ENCODE measurements at regions not wholly inside any gene's neighbourhood (a gene's known extent, or its start where the extent isn't known, plus 50 kb on each side); places are given as distances from the start of the nearest gene placed in this dataset.
A peak's percentile ranks its signal among the peaks of the same experiment; 100 is the strongest.

GRCh38 chr5:58241389-58241788 lies 218.5 kb downstream of the PLK2 start:
- Histone ChIP-seq H3K27me3 (ENCODE audit: insufficient read depth, low read length, poor library complexity, severe bottlenecking) (no peaks in the 10 kb centered on the region), H3K4me1 (ENCODE audit: insufficient read depth, low read length) (no peaks in the 10 kb centered on the region), H3K36me3 (ENCODE audit: insufficient read depth, low read length) (no peaks in the 10 kb centered on the region), H3K9me3 (ENCODE audit: low read length) (no peaks in the 10 kb centered on the region), H3K27ac (ENCODE audit: low read depth, low read length) (no peak overlapping the region), H3K4me3 (ENCODE audit: low read length) (no peak overlapping the region)
- ChIA-PET CTCF (no interaction called here), POLR2A (no interaction called here)
- no peak overlapping the region for H3K27ac Mint-ChIP-seq
- no peak for DNase-seq
- H3K4me3 Mint-ChIP-seq = no peak overlapping the region
- H3K27me3 Mint-ChIP-seq = peaks cover 0 to 2% of the 10 kb centered on the region in 2 donors
- H3K9me3 Mint-ChIP-seq = peaks cover 0 to 3% (median 0%) of the 10 kb centered on the region in 5 donors
- no peaks in the 10 kb centered on the region for H3K36me3 Mint-ChIP-seq
- no peaks in the 10 kb centered on the region for H3K4me1 Mint-ChIP-seq

- Histone ChIP-seq H3K27me3 (ENCODE audit: insufficient read depth, low read length, poor library complexity, severe bottlenecking) (no peaks in the 10 kb centered on the region), H3K4me3 (ENCODE audit: low read length) (no peak overlapping the region), H3K4me1 (ENCODE audit: insufficient read depth, low read length) (no peaks in the 10 kb centered on the region), H3K27ac (ENCODE audit: low read depth, low read length) (no peak overlapping the region), H3K9me3 (ENCODE audit: low read length) (no peaks in the 10 kb centered on the region), H3K36me3 (ENCODE audit: insufficient read depth, low read length) (no peaks in the 10 kb centered on the region)
- no peaks in the 10 kb centered on the region for H3K4me1 Mint-ChIP-seq
- ChIA-PET CTCF (no interaction called here), POLR2A (no interaction called here)
- no peaks in the 10 kb centered on the region for H3K36me3 Mint-ChIP-seq
- H3K4me3 Mint-ChIP-seq = no peak overlapping the region
- no peak overlapping the region for H3K27ac Mint-ChIP-seq
- DNase-seq = no peak
- peaks cover 0 to 2% of the 10 kb centered on the region in 2 donors for H3K27me3 Mint-ChIP-seq
- H3K9me3 Mint-ChIP-seq = peaks cover 0 to 3% (median 0%) of the 10 kb centered on the region in 5 donors
These were observed 219.6 kb downstream of the PLK2 start for GRCh38 chr5:58240322-58240721.

GRCh38 chr5:58239731-58240130 lies 220.2 kb downstream of the PLK2 start:
- H3K36me3 Mint-ChIP-seq = no peaks in the 10 kb centered on the region

GRCh38 chr5:58239045-58239444 lies 220.8 kb downstream of the PLK2 start:
- H3K4me1 ChIP-seq (ENCODE audit: insufficient read depth, low read length) = no peaks in the 10 kb centered on the region
- ChIA-PET CTCF (no interaction called here), POLR2A (no interaction called here)
- Mint-ChIP-seq H3K36me3 (no peaks in the 10 kb centered on the region), H3K27me3 (no peaks in the 10 kb centered on the region), H3K27ac (no peak overlapping the region), H3K4me1 (no peaks in the 10 kb centered on the region), H3K9me3 (peaks cover 0 to 3% (median 0%) of the 10 kb centered on the region in 5 donors), H3K4me3 (no peak overlapping the region)
- H3K27me3 ChIP-seq (ENCODE audit: insufficient read depth, low read length, poor library complexity, severe bottlenecking) = no peaks in the 10 kb centered on the region
- no peaks in the 10 kb centered on the region for H3K36me3 ChIP-seq (ENCODE audit: insufficient read depth, low read length)
- no peak overlapping the region for H3K27ac ChIP-seq (ENCODE audit: low read depth, low read length)
- H3K9me3 ChIP-seq (ENCODE audit: low read length) = no peaks in the 10 kb centered on the region
- H3K4me3 ChIP-seq (ENCODE audit: low read length) = no peak overlapping the region
- no peak for DNase-seq

More at GRCh38 chr5:58239731-58240130, 220.2 kb downstream of the PLK2 start:
- Histone ChIP-seq H3K4me3 (ENCODE audit: low read length) (no peak overlapping the region), H3K27me3 (ENCODE audit: insufficient read depth, low read length, poor library complexity, severe bottlenecking) (no peaks in the 10 kb centered on the region), H3K36me3 (ENCODE audit: insufficient read depth, low read length) (no peaks in the 10 kb centered on the region), H3K4me1 (ENCODE audit: insufficient read depth, low read length) (no peaks in the 10 kb centered on the region), H3K9me3 (ENCODE audit: low read length) (no peaks in the 10 kb centered on the region), H3K27ac (ENCODE audit: low read depth, low read length) (no peak overlapping the region)
- peaks cover 0 to 3% (median 0%) of the 10 kb centered on the region in 5 donors for H3K9me3 Mint-ChIP-seq
- POLR2A ChIA-PET = no interaction called here
- CTCF ChIA-PET = no interaction called here
- no peaks in the 10 kb centered on the region for H3K4me1 Mint-ChIP-seq
- no peak overlapping the region for H3K27ac Mint-ChIP-seq
- no peak overlapping the region for H3K4me3 Mint-ChIP-seq
- no peak for DNase-seq
- H3K27me3 Mint-ChIP-seq = no peaks in the 10 kb centered on the region

GRCh38 chr5:58236498-58236897 lies 223.4 kb downstream of the PLK2 start:
- POLR2A ChIA-PET = no interaction called here
- no peak overlapping the region for H3K4me3 ChIP-seq (ENCODE audit: low read length)
- no peak overlapping the region for H3K27ac ChIP-seq (ENCODE audit: low read depth, low read length)
- no peak for DNase-seq
- H3K9me3 ChIP-seq (ENCODE audit: low read length) = no peaks in the 10 kb centered on the region
- no peak overlapping the region for H3K4me3 Mint-ChIP-seq
- no peaks in the 10 kb centered on the region for H3K4me1 ChIP-seq (ENCODE audit: insufficient read depth, low read length)
- no peaks in the 10 kb centered on the region for H3K36me3 ChIP-seq (ENCODE audit: insufficient read depth, low read length)
- no peaks in the 10 kb centered on the region for H3K27me3 Mint-ChIP-seq
- H3K9me3 Mint-ChIP-seq = peaks cover 0 to 3% (median 0%) of the 10 kb centered on the region in 5 donors
- H3K27ac Mint-ChIP-seq = no peak overlapping the region
- no peaks in the 10 kb centered on the region for H3K27me3 ChIP-seq (ENCODE audit: insufficient read depth, low read length, poor library complexity, severe bottlenecking)
- CTCF ChIA-PET = no interaction called here
- no peaks in the 10 kb centered on the region for H3K36me3 Mint-ChIP-seq
- no peaks in the 10 kb centered on the region for H3K4me1 Mint-ChIP-seq

GRCh38 chr5:58235299-58235698 lies 224.6 kb downstream of the PLK2 start:
- Histone ChIP-seq H3K36me3 (ENCODE audit: insufficient read depth, low read length) (no peaks in the 10 kb centered on the region), H3K4me3 (ENCODE audit: low read length) (no peak overlapping the region), H3K9me3 (ENCODE audit: low read length) (no peaks in the 10 kb centered on the region), H3K4me1 (ENCODE audit: insufficient read depth, low read length) (no peaks in the 10 kb centered on the region), H3K27me3 (ENCODE audit: insufficient read depth, low read length, poor library complexity, severe bottlenecking) (no peaks in the 10 kb centered on the region), H3K27ac (ENCODE audit: low read depth, low read length) (no peak overlapping the region)
- no peaks in the 10 kb centered on the region for H3K36me3 Mint-ChIP-seq
- H3K4me3 Mint-ChIP-seq = no peak overlapping the region
- ChIA-PET CTCF (no interaction called here), POLR2A (no interaction called here)
- no peak overlapping the region for H3K27ac Mint-ChIP-seq
- H3K4me1 Mint-ChIP-seq = no peaks in the 10 kb centered on the region
- DNase-seq = no peak
- H3K9me3 Mint-ChIP-seq = peaks cover 0 to 3% (median 0%) of the 10 kb centered on the region in 5 donors
- H3K27me3 Mint-ChIP-seq = no peaks in the 10 kb centered on the region

GRCh38 chr5:58232130-58232529 lies 227.8 kb downstream of the PLK2 start:
- ChIA-PET POLR2A (no interaction called here), CTCF (no interaction called here)
- Histone ChIP-seq H3K4me1 (ENCODE audit: insufficient read depth, low read length) (no peaks in the 10 kb centered on the region), H3K4me3 (ENCODE audit: low read length) (no peak overlapping the region), H3K36me3 (ENCODE audit: insufficient read depth, low read length) (no peaks in the 10 kb centered on the region), H3K27me3 (ENCODE audit: insufficient read depth, low read length, poor library complexity, severe bottlenecking) (no peaks in the 10 kb centered on the region), H3K9me3 (ENCODE audit: low read length) (no peaks in the 10 kb centered on the region), H3K27ac (ENCODE audit: low read depth, low read length) (no peak overlapping the region)
- Mint-ChIP-seq H3K27me3 (no peaks in the 10 kb centered on the region), H3K4me3 (no peak overlapping the region), H3K27ac (peak overlapping the region in 1 of 8 donors; percentile 52), H3K36me3 (no peaks in the 10 kb centered on the region), H3K4me1 (no peaks in the 10 kb centered on the region), H3K9me3 (no peaks in the 10 kb centered on the region)
- no peak for DNase-seq

GRCh38 chr5:58231041-58231440 lies 228.8 kb downstream of the PLK2 start:
- Histone ChIP-seq H3K4me1 (ENCODE audit: insufficient read depth, low read length) (no peaks in the 10 kb centered on the region), H3K36me3 (ENCODE audit: insufficient read depth, low read length) (no peaks in the 10 kb centered on the region), H3K9me3 (ENCODE audit: low read length) (no peaks in the 10 kb centered on the region), H3K4me3 (ENCODE audit: low read length) (no peak overlapping the region), H3K27ac (ENCODE audit: low read depth, low read length) (no peak overlapping the region), H3K27me3 (ENCODE audit: insufficient read depth, low read length, poor library complexity, severe bottlenecking) (no peaks in the 10 kb centered on the region)
- Mint-ChIP-seq H3K36me3 (no peaks in the 10 kb centered on the region), H3K27me3 (no peaks in the 10 kb centered on the region), H3K9me3 (peaks cover 0 to 4% (median 0%) of the 10 kb centered on the region in 5 donors), H3K4me3 (no peak overlapping the region), H3K4me1 (no peaks in the 10 kb centered on the region), H3K27ac (no peak overlapping the region)
- CTCF ChIA-PET = no interaction called here
- DNase-seq = no peak
- POLR2A ChIA-PET = no interaction called here

GRCh38 chr5:58228896-58229295 lies 231.0 kb downstream of the PLK2 start:
- Mint-ChIP-seq H3K27ac (no peak overlapping the region), H3K4me3 (no peak overlapping the region), H3K9me3 (peaks cover 0 to 4% (median 0%) of the 10 kb centered on the region in 5 donors), H3K36me3 (no peaks in the 10 kb centered on the region), H3K4me1 (no peaks in the 10 kb centered on the region), H3K27me3 (no peaks in the 10 kb centered on the region)
- no peaks in the 10 kb centered on the region for H3K4me1 ChIP-seq (ENCODE audit: insufficient read depth, low read length)
- no peak overlapping the region for H3K4me3 ChIP-seq (ENCODE audit: low read length)
- no peaks in the 10 kb centered on the region for H3K9me3 ChIP-seq (ENCODE audit: low read length)
- H3K36me3 ChIP-seq (ENCODE audit: insufficient read depth, low read length) = no peaks in the 10 kb centered on the region
- DNase-seq = no peak
- H3K27ac ChIP-seq (ENCODE audit: low read depth, low read length) = no peak overlapping the region
- CTCF ChIA-PET = no interaction called here
- POLR2A ChIA-PET = no interaction called here
- H3K27me3 ChIP-seq (ENCODE audit: insufficient read depth, low read length, poor library complexity, severe bottlenecking) = no peaks in the 10 kb centered on the region

Data from CD8-positive, alpha-beta memory T cell (primary cell).